ENCODE measurements at regions not wholly inside any gene's neighbourhood (a gene's known extent, or its start where the extent isn't known, plus 50 kb on each side); places are given as distances from the start of the nearest gene placed in this dataset.

GRCh38 chr12:126087692-126088091 is 1022.5 kb downstream of the AACS start:
- Histone ChIP-seq H3K4me1 (replicated peaks; ENCODE audit: insufficient read depth) (no peaks in the 10 kb centered on the region), H3K36me3 (ENCODE audit: low read depth) (no peaks in the 10 kb centered on the region), H3K79me2 (ENCODE audit: low read depth) (no peaks in the 10 kb centered on the region), H3K27ac (no peak overlapping the region), H3F3A (ENCODE audit: insufficient read depth, low read depth) (no peaks in the 10 kb centered on the region), H3K27me3 (ENCODE audit: insufficient read depth, low read depth) (peaks cover 3% of the 10 kb centered on the region; the same call in 1 of the 2 replicates), H2AFZ (no peak overlapping the region), H3K4me2 (no peak overlapping the region), H4K20me1 (ENCODE audit: insufficient read depth) (no peaks in the 10 kb centered on the region), H3K9me2 (ENCODE audit: insufficient read depth) (no peaks in the 10 kb centered on the region), H3K4me3 (no peak overlapping the region), H3K9me3 (ENCODE audit: insufficient read depth, low read depth) (no peaks in the 10 kb centered on the region)
- ChIA-PET POLR2A (ENCODE audit: unreplicated experiment) (no interaction called here), CTCF (no interaction called here)
- TF ChIP-seq EZH2 (IDR thresholded peaks at IDR 0.05; ENCODE audit: low read depth), result no peak
- TF ChIP-seq CTCF (conservative IDR thresholded peaks at IDR 0.05), result no peak
- DNase-seq, result no peak
- BruUV-seq (replicated peaks), result no TSS peak
- intact Hi-C loops (cut with micrococcal nuclease; ENCODE audit: unreplicated experiment), result no loop called here

GRCh38 chr12:126093908-126094307 is 1028.7 kb downstream of the AACS start:
- POLR2A ChIA-PET (ENCODE audit: unreplicated experiment), result interaction anchor here (0.6 kb wide), 1 partner anchor 109 kb away, joined by 3 read pairs; no protein-coding TSS in a partner anchor
- Histone ChIP-seq H3K9me2 (ENCODE audit: insufficient read depth) (no peaks in the 10 kb centered on the region), H3K27ac (no peak overlapping the region), H3K36me3 (ENCODE audit: low read depth) (no peaks in the 10 kb centered on the region), H3K79me2 (ENCODE audit: low read depth) (no peaks in the 10 kb centered on the region), H3F3A (ENCODE audit: insufficient read depth, low read depth) (no peaks in the 10 kb centered on the region), H3K4me1 (replicated peaks; ENCODE audit: insufficient read depth) (no peaks in the 10 kb centered on the region), H3K27me3 (ENCODE audit: insufficient read depth, low read depth) (peaks cover 3% of the 10 kb centered on the region; the same call in 1 of the 2 replicates), H4K20me1 (ENCODE audit: insufficient read depth) (no peaks in the 10 kb centered on the region), H2AFZ (no peak overlapping the region), H3K9me3 (ENCODE audit: insufficient read depth, low read depth) (no peaks in the 10 kb centered on the region), H3K4me3 (no peak overlapping the region), H3K4me2 (no peak overlapping the region)
- TF ChIP-seq EZH2 (IDR thresholded peaks at IDR 0.05; ENCODE audit: low read depth) (no peak), CTCF (conservative IDR thresholded peaks at IDR 0.05) (no peak)
- peak in 1 of 2 experiments; percentile 3 for DNase-seq
- CTCF ChIA-PET, result no interaction called here
- intact Hi-C loops (cut with micrococcal nuclease; ENCODE audit: unreplicated experiment), result no loop called here
- no TSS peak for BruUV-seq (replicated peaks)

DNA sequence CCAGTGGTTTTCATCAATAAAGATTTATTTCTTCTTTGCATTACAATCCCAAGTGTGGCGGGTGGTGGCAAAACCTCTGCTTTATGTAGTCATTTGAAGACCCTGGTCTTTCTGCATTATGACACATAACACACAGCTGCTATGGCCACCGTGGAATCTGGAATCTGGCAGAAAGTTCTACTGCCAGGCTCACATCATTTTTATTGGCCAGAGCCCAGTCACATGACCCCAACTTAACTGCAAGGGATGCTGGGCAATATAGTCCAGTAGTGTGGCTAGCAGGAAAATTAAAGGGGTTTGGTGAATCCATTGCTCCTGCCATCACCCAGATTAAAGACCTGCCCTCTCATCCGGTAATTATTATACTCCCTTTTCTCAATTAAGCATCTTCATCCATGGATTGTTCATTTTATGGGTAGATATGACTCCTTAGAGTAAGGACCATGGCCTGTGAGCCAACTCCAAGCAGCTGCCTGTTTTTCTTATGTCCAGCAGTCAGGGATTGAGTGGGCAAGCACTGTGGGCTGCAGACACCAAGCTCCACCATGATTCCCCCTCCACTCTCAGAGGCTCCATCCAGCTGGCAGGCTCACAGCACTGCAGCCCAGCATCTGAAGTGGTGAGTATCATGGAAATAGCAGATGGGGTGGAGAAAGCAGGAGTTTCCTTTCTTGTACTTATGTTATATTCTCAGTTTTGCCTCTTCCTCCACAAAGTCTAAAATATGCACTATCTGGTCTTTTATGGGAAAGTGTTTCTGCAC is 1030.7 kb downstream of the AACS start:
- H3K27ac ChIP-seq, result no peak overlapping the region
- no peaks in the 10 kb centered on the region for H3K4me1 ChIP-seq (replicated peaks; ENCODE audit: insufficient read depth)
- no peaks in the 10 kb centered on the region for H3K27me3 ChIP-seq (ENCODE audit: insufficient read depth, low read depth)
- no peak overlapping the region for H3K4me2 ChIP-seq
- no peaks in the 10 kb centered on the region for H4K20me1 ChIP-seq (ENCODE audit: insufficient read depth)
- no peaks in the 10 kb centered on the region for H3K79me2 ChIP-seq (ENCODE audit: low read depth)
- intact Hi-C loops (cut with micrococcal nuclease; ENCODE audit: unreplicated experiment), result no loop called here
- no peaks in the 10 kb centered on the region for H3K9me3 ChIP-seq (ENCODE audit: insufficient read depth, low read depth)
- ChIA-PET CTCF (no interaction called here), POLR2A (ENCODE audit: unreplicated experiment) (no interaction called here)
- DNase-seq, result no peak
- H2AFZ ChIP-seq, result no peak overlapping the region
- TF ChIP-seq EZH2 (IDR thresholded peaks at IDR 0.05; ENCODE audit: low read depth) (no peak), CTCF (conservative IDR thresholded peaks at IDR 0.05) (no peak)
- no TSS peak for BruUV-seq (replicated peaks)
- H3K4me3 ChIP-seq, result no peak overlapping the region
- H3K36me3 ChIP-seq (ENCODE audit: low read depth), result no peaks in the 10 kb centered on the region
- no peaks in the 10 kb centered on the region for H3F3A ChIP-seq (ENCODE audit: insufficient read depth, low read depth)
- no peaks in the 10 kb centered on the region for H3K9me2 ChIP-seq (ENCODE audit: insufficient read depth)
